ENCODE measurements at regions not wholly inside any gene's neighbourhood (a gene's known extent, or its start where the extent isn't known, plus 50 kb on each side); places are given as distances from the start of the nearest gene placed in this dataset.

DNA sequence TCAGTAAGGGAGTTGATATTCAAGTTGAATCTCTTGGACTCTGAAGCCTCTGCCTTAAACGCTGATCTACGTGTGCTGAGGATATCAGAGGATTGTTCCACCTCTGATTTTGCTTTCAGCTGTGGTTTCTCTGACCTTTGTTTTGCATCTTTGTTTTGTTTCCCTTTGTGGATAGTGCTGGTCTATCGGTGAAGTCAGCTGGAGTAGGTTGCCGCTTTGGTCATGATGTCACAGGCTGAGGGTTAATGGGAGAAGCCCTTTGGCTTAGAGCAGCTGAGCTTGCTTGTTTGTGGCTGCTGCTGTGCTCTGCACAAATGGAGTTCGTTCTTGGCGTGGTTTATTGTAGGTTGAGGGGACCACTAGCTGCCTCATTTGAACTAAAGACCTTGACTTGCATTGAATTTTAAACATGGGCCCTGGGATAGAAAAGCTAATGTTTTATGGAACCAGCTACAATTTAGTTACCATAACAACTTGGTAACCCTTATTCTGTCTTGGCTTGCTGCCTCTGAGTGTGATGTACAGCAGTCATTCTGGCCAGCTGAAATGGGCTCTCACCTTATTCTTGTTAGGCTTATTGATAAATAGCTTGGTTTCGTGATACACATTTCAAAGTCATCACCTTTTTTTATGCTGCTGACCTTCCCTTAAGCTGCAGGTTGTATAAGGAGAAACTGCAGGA, 284.5 kb upstream of the E2F7 start:
- no peak for DNase-seq (ENCODE audit: low read depth)

GRCh38 chr12:77347017-77347416, 281.6 kb upstream of the E2F7 start:
- no peak for DNase-seq (ENCODE audit: low read depth)

DNA sequence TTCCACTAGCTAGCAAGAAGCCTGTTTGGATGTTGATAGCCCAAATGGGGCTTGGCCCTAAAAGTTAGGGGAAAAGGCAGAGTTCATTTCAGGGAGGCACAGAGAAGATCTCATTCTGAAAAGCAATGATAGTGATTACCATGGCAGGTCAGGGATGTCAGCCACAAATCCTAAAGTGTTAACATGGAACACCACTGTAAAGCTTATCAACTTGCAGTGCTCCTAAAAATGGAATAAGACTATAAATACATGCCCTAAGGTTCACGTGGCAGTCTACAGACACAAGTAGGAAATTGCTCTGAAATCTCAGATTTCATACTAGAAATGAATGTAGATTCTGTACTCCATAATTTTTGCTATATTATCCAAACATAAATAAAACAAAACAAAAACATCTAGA, 280.0 kb upstream of the E2F7 start:
- DNase-seq (ENCODE audit: low read depth), result no peak

DNA sequence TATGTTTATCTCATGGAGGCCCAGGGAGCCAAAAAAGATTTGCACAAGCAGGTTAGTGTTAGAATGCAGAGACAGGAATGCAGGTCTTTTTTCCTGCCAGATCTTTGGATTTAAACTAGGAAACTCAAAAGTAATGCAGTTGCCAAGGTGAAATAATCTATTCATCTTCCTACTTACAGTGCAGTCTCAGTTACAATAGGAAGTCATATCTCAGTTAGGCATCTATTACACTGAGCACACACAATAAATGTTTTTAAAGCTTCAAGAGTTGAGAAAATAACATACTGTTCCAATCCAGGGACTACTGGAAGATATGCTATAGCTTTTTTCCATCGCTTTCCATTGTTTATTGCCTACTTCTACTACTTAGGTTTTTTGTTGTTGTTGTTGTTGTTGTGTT, 279.3 kb upstream of the E2F7 start:
- no peak for DNase-seq (ENCODE audit: low read depth)

DNA sequence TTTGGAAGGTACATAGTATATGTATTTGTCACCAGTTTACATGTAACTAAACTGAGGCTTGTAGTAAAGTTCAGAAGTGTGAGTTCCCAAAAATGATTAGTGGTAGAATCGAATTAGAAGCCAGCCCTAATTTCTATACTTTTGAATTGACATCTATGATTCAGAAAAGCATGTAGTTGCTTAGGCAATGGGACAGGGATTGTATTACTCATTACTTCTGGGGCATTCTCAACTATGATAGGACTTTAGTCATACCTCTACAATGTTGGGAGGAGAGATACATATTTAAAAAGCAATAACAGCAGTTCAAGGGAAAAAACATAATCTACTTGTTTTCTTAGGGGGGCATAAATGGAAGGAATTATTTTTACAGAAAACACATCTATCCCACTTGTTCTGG, 277.9 kb upstream of the E2F7 start:
- DNase-seq (ENCODE audit: low read depth), result no peak

- no peak for DNase-seq (ENCODE audit: low read depth)
Measured at GRCh38 chr12:77342253-77342652, 276.9 kb upstream of the E2F7 start.

- peak; percentile 36 for DNase-seq (ENCODE audit: low read depth)
Measured at GRCh38 chr12:77339610-77340009, 274.2 kb upstream of the E2F7 start.

DNA sequence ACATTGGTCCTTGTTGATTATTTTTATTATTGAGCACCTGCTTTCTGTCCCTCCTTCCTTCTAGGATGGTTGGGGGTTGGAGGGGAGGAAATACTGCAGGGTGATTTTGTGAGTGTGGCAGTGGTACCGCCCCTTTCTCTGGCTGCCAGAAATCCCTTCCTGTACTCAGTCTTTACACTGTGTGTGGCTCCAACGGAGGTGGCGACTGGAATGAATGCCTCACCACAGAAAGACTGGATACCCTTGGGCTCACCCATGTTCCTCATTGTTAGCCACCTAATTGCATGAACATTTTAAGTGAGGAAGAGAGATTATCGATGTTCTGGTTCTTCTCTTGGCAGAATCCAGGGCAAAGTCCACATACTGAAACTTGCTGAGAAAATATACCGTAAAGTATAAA, 272.0 kb upstream of the E2F7 start:
- no peak for DNase-seq (ENCODE audit: low read depth)

GRCh38 chr12:77334806-77335205, 269.4 kb upstream of the E2F7 start:
- no peak for DNase-seq (ENCODE audit: low read depth)

GRCh38 chr12:77328326-77328725, 263.0 kb upstream of the E2F7 start:
- no peak for DNase-seq (ENCODE audit: low read depth)

DNA sequence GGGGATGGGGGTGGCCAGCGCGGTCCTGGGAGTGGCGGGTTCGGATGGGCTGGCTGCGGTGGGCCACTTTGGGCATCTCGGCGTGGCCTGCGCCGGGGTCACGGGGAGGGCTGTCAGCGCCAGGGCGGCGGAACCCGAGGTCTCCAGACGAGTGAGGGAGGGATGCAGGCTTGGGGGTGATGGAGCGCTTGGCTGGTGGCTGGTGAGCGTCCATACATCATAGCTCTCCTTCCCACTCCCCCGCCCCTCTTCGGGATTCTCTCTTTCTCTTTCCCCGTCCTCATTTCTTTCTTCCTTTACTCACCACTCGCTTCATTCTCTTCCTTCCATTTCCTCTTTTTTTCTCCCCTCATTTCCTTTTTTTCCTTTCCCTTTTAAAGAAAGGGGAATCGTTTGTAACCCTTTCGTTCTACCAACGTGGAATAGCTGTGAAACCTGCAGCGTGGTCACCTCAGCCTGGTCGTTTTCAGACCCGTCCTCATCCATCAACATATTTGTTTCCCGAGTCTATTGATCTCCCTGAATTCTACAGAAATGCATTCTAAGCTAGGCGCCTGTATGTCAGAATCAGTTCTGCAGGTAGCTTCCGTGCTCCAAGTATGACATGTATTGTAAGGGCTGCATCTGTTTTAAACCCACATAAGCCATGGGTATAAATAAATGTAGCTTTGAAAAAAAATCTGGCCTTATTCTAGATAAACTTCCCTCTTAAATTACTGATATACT, 260.3 kb upstream of the E2F7 start:
- DNase-seq (ENCODE audit: low read depth), result no peak

- DNase-seq (ENCODE audit: low read depth), result peak; percentile 35
Measured at GRCh38 chr12:77324763-77325468, 259.5 kb upstream of the E2F7 start.

DNA sequence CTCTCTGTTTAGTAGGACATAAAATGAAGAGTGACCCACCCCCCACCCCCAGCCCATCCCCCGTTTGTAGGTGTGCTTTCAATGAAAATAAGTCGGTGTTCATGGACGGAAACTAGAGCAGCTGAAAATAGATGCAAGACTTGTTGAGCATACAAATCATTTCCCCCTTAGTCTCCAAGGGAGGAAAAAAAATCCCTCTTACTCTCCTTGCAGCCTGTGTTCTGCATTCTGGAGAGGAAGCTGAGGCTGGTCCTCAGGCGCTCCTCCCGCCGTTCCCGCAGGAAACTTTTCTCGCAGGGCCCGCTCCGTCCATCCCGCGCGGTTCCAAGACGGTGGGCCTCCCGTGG, 259.0 kb upstream of the E2F7 start:
- DNase-seq (ENCODE audit: low read depth), result no peak

- no peak for DNase-seq (ENCODE audit: low read depth)
Measured at GRCh38 chr12:77323788-77324415, 258.5 kb upstream of the E2F7 start.

GRCh38 chr12:77319166-77319565, 253.8 kb upstream of the E2F7 start:
- no peak for DNase-seq (ENCODE audit: low read depth)

DNA sequence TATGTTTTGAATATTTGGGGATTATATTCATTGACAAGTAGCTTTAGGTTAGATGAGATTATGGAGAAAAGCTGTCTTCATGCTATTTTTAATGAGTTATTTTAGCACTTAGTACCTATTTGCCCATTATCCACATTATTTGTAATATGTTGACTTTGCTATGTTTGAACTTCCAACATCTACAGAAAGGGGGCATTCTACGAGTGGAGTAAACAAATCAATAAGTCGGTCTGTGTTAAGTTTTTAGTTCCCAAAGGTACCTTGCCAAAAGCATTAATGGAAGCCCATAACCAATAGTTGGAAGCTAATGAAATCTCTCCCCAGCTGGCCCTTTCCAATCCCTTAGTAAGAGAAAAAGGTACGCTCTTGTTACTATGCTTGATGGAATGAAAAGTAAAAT, 250.0 kb upstream of the E2F7 start:
- no peak for DNase-seq (ENCODE audit: low read depth)

GRCh38 chr12:77314378-77315052, 249.1 kb upstream of the E2F7 start:
- DNase-seq (ENCODE audit: low read depth), result no peak

GRCh38 chr12:77308056-77308455, 242.7 kb upstream of the E2F7 start:
- DNase-seq (ENCODE audit: low read depth), result no peak

DNA sequence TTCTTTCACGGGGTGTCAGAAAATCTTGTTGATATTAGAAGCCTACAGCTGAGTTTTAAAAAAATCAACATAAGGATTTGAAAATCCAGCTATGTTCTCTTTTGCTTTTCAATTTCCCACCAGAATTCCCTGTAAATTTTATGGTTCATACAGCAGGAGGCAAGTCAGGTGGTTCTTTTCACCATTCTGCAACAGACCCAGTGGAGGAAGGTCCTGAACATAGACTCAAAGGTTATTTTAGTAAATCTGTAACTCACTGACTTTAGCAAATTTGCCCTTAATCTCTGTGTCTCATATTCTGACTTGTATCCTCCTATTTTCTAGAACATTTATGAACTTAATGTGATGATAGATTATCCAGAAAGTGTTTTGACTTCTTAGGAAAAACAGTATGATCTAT, 235.4 kb upstream of the E2F7 start:
- no peak for DNase-seq (ENCODE audit: low read depth)

DNA sequence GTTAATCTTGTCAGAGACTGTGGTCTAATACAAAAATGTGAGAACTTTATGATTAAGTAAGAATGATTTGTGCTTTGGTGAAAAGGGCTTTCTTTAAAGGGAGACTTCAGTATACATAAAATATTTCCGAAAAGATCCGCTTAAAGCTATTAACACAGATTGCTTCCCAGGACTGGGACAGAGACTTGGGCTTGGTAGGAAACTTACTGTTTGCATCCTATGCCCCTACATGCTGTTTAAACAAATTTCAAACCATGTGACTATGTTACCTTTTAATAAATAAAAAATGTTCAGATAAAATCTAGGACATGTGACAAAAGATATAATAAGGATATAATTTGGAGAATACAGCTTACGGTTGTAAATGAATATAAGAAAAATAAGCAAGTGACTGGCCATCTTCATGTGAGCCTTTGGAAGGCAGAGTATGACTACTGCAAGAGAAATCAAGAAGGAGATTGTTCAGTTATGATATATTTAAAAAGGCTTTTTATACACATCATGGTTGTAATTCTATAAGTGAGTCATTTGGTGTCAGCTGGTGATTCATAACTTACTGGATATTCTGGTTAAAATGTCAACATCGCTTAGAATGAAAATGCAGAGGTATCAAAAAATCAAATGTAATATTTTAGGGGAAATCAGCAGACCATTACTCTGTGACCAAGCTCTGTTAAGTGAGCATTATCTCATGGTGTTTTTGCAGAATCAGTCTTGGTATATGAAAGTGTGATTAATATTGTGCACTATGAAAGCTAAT, 234.7 kb upstream of the E2F7 start:
- peak; percentile 24 for DNase-seq (ENCODE audit: low read depth)

DNA sequence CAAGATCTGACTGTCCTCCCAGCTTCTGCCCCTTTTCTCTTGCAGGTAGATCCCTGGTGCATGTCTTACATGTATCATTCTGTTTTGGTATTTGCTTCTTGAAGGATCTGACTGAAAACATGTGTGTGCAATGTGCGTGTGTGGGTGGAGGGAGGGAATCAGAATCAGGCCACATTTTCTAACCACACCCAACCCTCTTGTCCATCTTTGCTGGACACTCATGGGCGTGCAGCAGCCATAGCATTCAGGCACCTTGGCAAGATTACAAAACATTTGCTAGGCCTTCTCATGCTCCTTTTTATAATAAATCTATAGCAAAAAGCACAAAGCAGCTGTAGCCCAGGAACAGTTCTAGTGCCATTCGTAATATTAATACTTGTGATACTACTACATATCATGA, 233.6 kb upstream of the E2F7 start:
- DNase-seq (ENCODE audit: low read depth), result peak; percentile 21

GRCh38 chr12:77294016-77294415, 228.6 kb upstream of the E2F7 start:
- DNase-seq (ENCODE audit: low read depth), result no peak
